Lower lobe of right lung (tissue), 2 donors: ENCODE measurements at regions not wholly inside any gene's neighbourhood (a gene's known extent, or its start where the extent isn't known, plus 50 kb on each side); places are given as distances from the start of the nearest gene placed in this dataset.

ENCODE experiments used
- ATAC-seq, 2 donors: fragments of 200-7000 bp; cut with Tn5 transposase; one replicate each; pipeline ENCODE4 v1.9.1; 2020 to 2022; ENCODE audit warnings: mild to moderate bottlenecking in 2 of 2, moderate library complexity in 2 of 2
- DNase-seq: peaks from one replicate; pipeline ENCODE4 v3.0.0-alpha.2; 2020
- H3K27ac ChIP-seq: fragments of 200-600 bp; one replicate; pipeline ENCODE4 v1.8.0; 2022
- H3K27me3 ChIP-seq: fragments of 200-600 bp; one replicate; pipeline ENCODE4 v1.8.0; 2022; ENCODE audit warnings: low read depth
- H3K36me3 ChIP-seq: fragments of 200-600 bp; one replicate; pipeline ENCODE4 v1.8.0; 2022; ENCODE audit warnings: mild to moderate bottlenecking
- H3K4me1 ChIP-seq: fragments of 200-600 bp; one replicate; pipeline ENCODE4 v1.8.0; 2022
- H3K4me3 ChIP-seq: fragments of 200-600 bp; one replicate; pipeline ENCODE4 v1.8.0; 2022; ENCODE audit warnings: mild to moderate bottlenecking
- H3K9me3 ChIP-seq: fragments of 200-600 bp; one replicate; pipeline ENCODE4 v1.8.0; 2022
- CTCF ChIP-seq: fragments of 200-600 bp; IDR thresholded peaks from one replicate; pipeline ENCODE4 v1.8.0; 2022; ENCODE audit warnings: antibody characterized with exemption, mild to moderate bottlenecking
- intact Hi-C: fragments of 100-400 bp; cut with DNase I; formaldehyde crosslinking; loops from one replicate; pipeline ENCODE4 v1.11.0; 2022
- donor health status: DM: no; HTN: yes; CAD: no; lungs with severe emphysema.

DNA sequence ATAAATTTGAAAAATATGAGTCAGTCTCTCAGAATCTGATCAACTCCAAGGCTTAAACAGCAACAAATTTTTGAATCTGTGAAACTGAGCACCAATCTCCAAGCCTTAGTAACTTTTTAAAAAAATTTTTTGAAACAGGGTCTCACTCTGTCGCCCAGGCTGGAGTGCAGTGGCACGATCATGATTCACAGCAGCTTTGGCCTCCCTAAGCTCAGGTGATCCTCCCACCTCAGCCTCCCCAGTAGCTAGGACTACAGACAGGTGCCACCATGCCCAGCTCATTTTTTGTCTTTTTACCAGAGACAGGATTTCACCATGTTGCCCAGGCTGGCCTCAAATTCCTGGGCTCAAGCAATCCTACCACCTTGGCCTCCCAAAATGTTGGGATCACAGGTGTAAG, 207.9 kb upstream of the TCF21 start:
- no peak for TF ChIP-seq CTCF
- H3K27ac ChIP-seq = no peak overlapping the region
- H3K27me3 ChIP-seq = no peaks in the 10 kb centered on the region
- ATAC-seq (no peak), DNase-seq (no peak)
- no peaks in the 10 kb centered on the region for H3K4me1 ChIP-seq
- no peak overlapping the region for H3K4me3 ChIP-seq
- no peaks in the 10 kb centered on the region for H3K9me3 ChIP-seq
- H3K36me3 ChIP-seq = no peaks in the 10 kb centered on the region
- intact Hi-C loops = no loop called here

DNA sequence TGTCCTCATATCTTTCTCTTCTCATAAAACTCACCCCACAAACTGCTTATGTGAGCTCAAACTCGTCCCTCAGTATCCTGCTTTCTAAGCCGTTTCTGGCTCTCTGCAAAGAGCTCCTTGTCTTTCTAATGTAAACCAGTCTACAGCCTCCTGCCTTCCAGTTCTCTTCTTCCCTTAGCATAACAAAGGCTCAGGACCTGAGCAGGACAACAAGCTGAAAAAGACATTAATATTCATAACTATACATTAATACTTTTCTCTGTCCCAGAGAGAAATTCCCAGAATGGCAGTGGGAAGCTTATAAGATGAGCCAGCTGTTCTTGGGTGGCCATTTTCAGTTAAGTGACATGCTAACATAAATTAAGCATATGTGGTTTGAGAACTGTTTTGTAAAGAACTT, 207.0 kb upstream of the TCF21 start:
- DNase-seq = no peak
- no peaks in the 10 kb centered on the region for H3K36me3 ChIP-seq
- no peak overlapping the region for H3K27ac ChIP-seq
- intact Hi-C loops = no loop called here
- no peaks in the 10 kb centered on the region for H3K4me1 ChIP-seq
- no peaks in the 10 kb centered on the region for H3K27me3 ChIP-seq
- no peak for ATAC-seq
- H3K4me3 ChIP-seq = no peak overlapping the region
- no peaks in the 10 kb centered on the region for H3K9me3 ChIP-seq
- TF ChIP-seq CTCF = no peak

DNA sequence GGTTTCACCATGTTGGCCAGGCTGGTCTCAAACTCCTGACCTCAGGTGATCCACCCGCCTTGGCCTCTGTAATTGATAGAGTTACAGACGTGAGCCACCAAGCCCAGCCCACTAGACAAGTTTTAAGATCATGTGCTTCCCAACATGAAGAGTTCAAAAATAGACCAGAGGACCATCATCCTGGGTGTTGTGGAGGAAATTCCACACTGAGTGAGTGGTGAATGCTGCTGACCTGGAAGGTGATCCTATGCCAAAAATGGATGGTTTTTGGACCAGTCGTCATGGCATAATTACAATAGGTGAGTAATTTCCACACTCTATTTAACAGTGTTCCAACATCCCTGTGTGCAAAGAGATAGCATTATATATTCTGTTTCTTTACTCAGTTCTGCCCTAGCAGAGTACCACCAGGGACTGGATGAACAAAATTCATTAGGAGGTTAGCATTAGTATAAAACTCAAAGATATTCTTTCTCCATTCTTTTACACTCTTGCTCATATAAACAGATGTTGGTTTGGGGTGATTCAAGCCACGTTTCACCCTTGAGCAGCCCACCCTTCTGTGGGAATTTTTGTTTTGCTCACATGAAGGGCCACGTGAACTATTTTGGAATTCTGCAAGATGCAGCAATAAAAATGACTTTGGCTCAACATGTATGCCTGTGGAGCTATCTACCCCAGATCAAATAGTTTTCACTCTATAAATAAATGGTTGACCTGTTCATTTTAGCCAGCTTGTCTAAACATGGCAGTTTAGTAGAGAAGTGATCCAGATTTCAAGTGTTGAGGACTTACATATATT, 206.2 kb upstream of the TCF21 start:
- Histone ChIP-seq H3K4me3 (no peak overlapping the region), H3K36me3 (no peaks in the 10 kb centered on the region), H3K4me1 (no peaks in the 10 kb centered on the region), H3K27ac (no peak overlapping the region), H3K27me3 (no peaks in the 10 kb centered on the region), H3K9me3 (no peaks in the 10 kb centered on the region)
- DNase-seq = no peak
- intact Hi-C loops = no loop called here
- no peak for TF ChIP-seq CTCF
- no peak for ATAC-seq

DNA sequence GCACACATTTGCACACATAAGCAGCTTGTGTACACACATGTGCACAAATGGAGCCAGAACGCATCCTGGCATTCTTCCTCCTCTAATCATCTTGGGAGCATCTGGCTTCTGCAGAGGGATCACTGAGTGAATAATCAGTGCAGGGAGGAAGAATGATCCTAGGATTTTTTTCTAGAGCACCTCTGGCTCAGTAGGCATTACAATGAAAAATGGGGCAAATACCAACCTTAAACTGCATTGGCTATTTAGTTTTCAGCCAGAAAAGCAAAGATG, 205.7 kb upstream of the TCF21 start:
- ATAC-seq (no peak), DNase-seq (no peak)
- Histone ChIP-seq H3K27ac (no peak overlapping the region), H3K4me3 (no peak overlapping the region), H3K27me3 (no peaks in the 10 kb centered on the region), H3K36me3 (no peaks in the 10 kb centered on the region), H3K4me1 (no peaks in the 10 kb centered on the region), H3K9me3 (no peaks in the 10 kb centered on the region)
- TF ChIP-seq CTCF = no peak
- intact Hi-C loops = no loop called here

- H3K27me3 ChIP-seq = no peaks in the 10 kb centered on the region
- H3K27ac ChIP-seq = no peak overlapping the region
- intact Hi-C loops = no loop called here
- H3K4me3 ChIP-seq = no peak overlapping the region
- H3K36me3 ChIP-seq = no peaks in the 10 kb centered on the region
- no peaks in the 10 kb centered on the region for H3K9me3 ChIP-seq
- TF ChIP-seq CTCF = no peak
- no peak for DNase-seq
- no peak for ATAC-seq
- H3K4me1 ChIP-seq = no peaks in the 10 kb centered on the region
Measured at GRCh38 chr6:133683606-133684005, 205.3 kb upstream of the TCF21 start.
